H9 (cell line): ENCODE measurements at regions not wholly inside any gene's neighbourhood (a gene's known extent, or its start where the extent isn't known, plus 50 kb on each side); places are given as distances from the start of the nearest gene placed in this dataset.

Experiments used
- DNase-seq: peaks from one replicate; pipeline ENCODE4 v3.0.0-alpha.2; 2017
- H2AFZ ChIP-seq: one replicate; pipeline ENCODE4 v1.6.1; 2013; ENCODE audit warnings: mild to moderate bottlenecking, low read length, control low read depth, moderate library complexity
- H2AK5ac ChIP-seq: 2 replicates; pipeline ENCODE4 v1.6.1; 2013; ENCODE audit warnings: low read length, control low read depth, mixed read lengths; ENCODE audit not compliant: insufficient read length
- H2BK120ac ChIP-seq: one replicate; pipeline ENCODE4 v1.6.1; 2013; ENCODE audit warnings: low read depth, mild to moderate bottlenecking, low read length, control low read depth, inconsistent platforms; ENCODE audit not compliant: poor library complexity, severe bottlenecking
- H2BK12ac ChIP-seq: 2 replicates; pipeline ENCODE4 v1.6.1; 2013; ENCODE audit warnings: low read length, control low read depth, mixed read lengths, low read depth; ENCODE audit not compliant: insufficient read length
- H2BK15ac ChIP-seq: 2 replicates; pipeline ENCODE4 v1.6.1; 2013; ENCODE audit warnings: low read depth, low read length, control low read depth
- H2BK20ac ChIP-seq: one replicate; pipeline ENCODE4 v1.6.1; 2013; ENCODE audit warnings: low read depth, mild to moderate bottlenecking, low read length, control low read depth, inconsistent platforms; ENCODE audit not compliant: poor library complexity, severe bottlenecking
- H2BK5ac ChIP-seq: 2 replicates; pipeline ENCODE4 v1.6.1; 2013; ENCODE audit warnings: low read length, control low read depth, mixed read lengths; ENCODE audit not compliant: insufficient read length
- H3K14ac ChIP-seq: 2 replicates; pipeline ENCODE4 v1.6.1; 2013; ENCODE audit warnings: low read length, control low read depth; ENCODE audit not compliant: insufficient read depth
- H3K18ac ChIP-seq: 2 replicates; pipeline ENCODE4 v1.6.1; 2013; ENCODE audit warnings: low read depth, mild to moderate bottlenecking, mixed read lengths, low read length, control low read depth; ENCODE audit not compliant: insufficient read length
- H3K23ac ChIP-seq: 2 replicates; pipeline ENCODE4 v1.6.1; 2013; ENCODE audit warnings: low read length, control low read depth, mixed read lengths, low read depth; ENCODE audit not compliant: insufficient read length
- H3K23me2 ChIP-seq: 2 replicates; pipeline ENCODE4 v1.6.1; 2013; ENCODE audit warnings: low read depth, mild to moderate bottlenecking, mixed read lengths, low read length, control low read depth; ENCODE audit not compliant: insufficient read length, poor library complexity, severe bottlenecking
- H3K27ac ChIP-seq: 2 replicates; pipeline ENCODE4 v1.5.1; 2013; ENCODE audit warnings: low read length, control low read depth, mixed read lengths, low read depth; ENCODE audit not compliant: insufficient read length
- H3K27me3 ChIP-seq: 2 replicates; pipeline ENCODE4 v1.6.1; 2013; ENCODE audit warnings: low read length, control low read depth, inconsistent platforms; ENCODE audit not compliant: insufficient read depth
- H3K4ac ChIP-seq: 2 replicates; pipeline ENCODE4 v1.6.1; 2013; ENCODE audit warnings: low read depth, mild to moderate bottlenecking, control low read depth, inconsistent platforms, low read length, moderate library complexity
- H3K4me1 ChIP-seq: 2 replicates; pipeline ENCODE4 v1.6.1; 2013; ENCODE audit warnings: low read length, control low read depth, inconsistent platforms; ENCODE audit not compliant: insufficient read depth
- H3K4me2 ChIP-seq: 2 replicates; pipeline ENCODE4 v1.6.1; 2013; ENCODE audit warnings: low read length, control low read depth, mixed read lengths; ENCODE audit not compliant: insufficient read length, insufficient read depth
- H3K56ac ChIP-seq: 2 replicates; pipeline ENCODE4 v1.6.1; 2013; ENCODE audit warnings: low read depth, mild to moderate bottlenecking, mixed read lengths, low read length, control low read depth; ENCODE audit not compliant: insufficient read length
- H3K79me1 ChIP-seq: 2 replicates; pipeline ENCODE4 v1.6.1; 2013; ENCODE audit warnings: low read depth, mild to moderate bottlenecking, moderate library complexity, low read length, control low read depth, inconsistent platforms; ENCODE audit not compliant: insufficient read depth, poor library complexity, severe bottlenecking
- H3K79me2 ChIP-seq: 2 replicates; pipeline ENCODE4 v1.6.1; 2013; ENCODE audit warnings: low read length, control low read depth, inconsistent platforms; ENCODE audit not compliant: insufficient read depth
- H3K9ac ChIP-seq: 2 replicates; pipeline ENCODE4 v1.6.1; 2013; ENCODE audit warnings: low read length, control low read depth, mixed read lengths; ENCODE audit not compliant: insufficient read length; ENCODE audit errors: extremely low read depth
- H3K9me3 ChIP-seq: one replicate; pipeline ENCODE4 v1.6.1; 2013; ENCODE audit warnings: low read depth, low read length, inconsistent platforms; ENCODE audit not compliant: control insufficient read depth
- H3T11ph ChIP-seq: one replicate; pipeline ENCODE4 v1.6.1; 2013; ENCODE audit warnings: mild to moderate bottlenecking, low read length, control low read depth, inconsistent platforms
- H4K20me1 ChIP-seq: one replicate; pipeline ENCODE4 v1.6.1; 2013; ENCODE audit not compliant: control insufficient read depth, insufficient read length, insufficient read depth
- H4K5ac ChIP-seq: 2 replicates; pipeline ENCODE4 v1.6.1; 2013; ENCODE audit warnings: low read depth, mild to moderate bottlenecking, mixed read lengths, low read length, control low read depth; ENCODE audit not compliant: insufficient read length
- H4K8ac ChIP-seq: replicated peaks from 2 replicates; pipeline ENCODE4 v1.6.1; 2013; ENCODE audit warnings: low read length, control low read depth, mixed read lengths, low read depth; ENCODE audit not compliant: insufficient read length
- H4K91ac ChIP-seq: 2 replicates; pipeline ENCODE4 v1.6.1; 2013; ENCODE audit warnings: low read depth, mild to moderate bottlenecking, moderate library complexity, mixed read lengths, low read length, control low read depth; ENCODE audit not compliant: insufficient read length
- H3K27ac Mint-ChIP-seq, 3 experiments: 2 replicates in 2 of 3; 3 replicates in 1 of 3; pipeline ENCODE4 v1.8.0; 2020 to 2021; ENCODE audit warnings: mixed read lengths in 3 of 3, mild to moderate bottlenecking in 1 of 3, moderate library complexity in 1 of 3
- H3K27me3 Mint-ChIP-seq: 2 replicates; pipeline ENCODE4 v1.8.0; 2021; ENCODE audit warnings: low read depth, mild to moderate bottlenecking, moderate library complexity, mixed read lengths
- H3K36me3 Mint-ChIP-seq, 3 experiments: 2 replicates in 2 of 3; 3 replicates in 1 of 3; pipeline ENCODE4 v1.8.0; 2020 to 2021; ENCODE audit warnings: low read depth in 3 of 3, mixed read lengths in 3 of 3; ENCODE audit not compliant: insufficient read depth in 1 of 3
- H3K4me1 Mint-ChIP-seq, 2 experiments: 2 replicates each; pipeline ENCODE4 v1.8.0; 2020; ENCODE audit warnings: mixed read lengths in 2 of 2
- H3K4me3 Mint-ChIP-seq, 2 experiments: 2 replicates in 1 of 2; 3 replicates in 1 of 2; pipeline ENCODE4 v1.8.0; 2020 to 2021; ENCODE audit warnings: mild to moderate bottlenecking in 2 of 2, mixed read lengths in 2 of 2, moderate library complexity in 1 of 2
- H3K9me3 Mint-ChIP-seq, 2 experiments: 2 replicates in 1 of 2; 3 replicates in 1 of 2; pipeline ENCODE4 v1.8.0; 2020; ENCODE audit warnings: mild to moderate bottlenecking in 2 of 2, mixed read lengths in 2 of 2, moderate library complexity in 1 of 2
- CTCF ChIP-seq: fragments of 200-600 bp; sonication (generic); conservative IDR thresholded peaks from 3 replicates; pipeline ENCODE4 v1.8.0; 2021; ENCODE audit warnings: antibody characterized with exemption, mild to moderate bottlenecking
- WGBS: extraction: QIAGEN DNeasy Blood & Tissue Kit; methylation state at CpG from one replicate; pipeline ENCODE4 v1.1.7; 2013; ENCODE audit warnings: missing lambda C conversion rate, low lambda C conversion rate, mixed read lengths; ENCODE audit not compliant: insufficient read length; ENCODE audit errors: extremely low coverage; 5-methylcytosine and 5-hydroxymethylcytosine counted together

- DNase-seq: no peak
- no peak for TF ChIP-seq CTCF
- no peaks in the 10 kb centered on the region for H3K4me1 Mint-ChIP-seq
These were observed 338.5 kb downstream of the MDFIC start for GRCh38 chr7:115260381-115260780.

More at GRCh38 chr7:115260381-115260780, 338.5 kb downstream of the MDFIC start:
- H2BK15ac ChIP-seq: no peak overlapping the region
- no peak overlapping the region for H2BK120ac ChIP-seq
- H4K91ac ChIP-seq: no peak overlapping the region
- H3K9me3 ChIP-seq: no peaks in the 10 kb centered on the region
- no peak overlapping the region for H3K4ac ChIP-seq
- no peak overlapping the region for H3K4me3 Mint-ChIP-seq
- no peak overlapping the region for H4K5ac ChIP-seq
- no peak overlapping the region for H4K8ac ChIP-seq
- WGBS: no CpG with 5 or more reads among the region's 2 CpGs
- H2AFZ ChIP-seq: no peak overlapping the region
- H2AK5ac ChIP-seq: no peak overlapping the region
- H3K23ac ChIP-seq: no peak overlapping the region
- H2BK12ac ChIP-seq: no peak overlapping the region
- H3K9ac ChIP-seq: no peak overlapping the region
- no peaks in the 10 kb centered on the region for H3K79me2 ChIP-seq
- no peak overlapping the region for H3K18ac ChIP-seq
- H3K14ac ChIP-seq: no peak overlapping the region
- H3K36me3 Mint-ChIP-seq: no peaks in the 10 kb centered on the region
- no peaks in the 10 kb centered on the region for H3K23me2 ChIP-seq
- H3K4me2 ChIP-seq: no peak overlapping the region
- H3K79me1 ChIP-seq: no peaks in the 10 kb centered on the region
- H4K20me1 ChIP-seq: no peaks in the 10 kb centered on the region
- H3K27ac Mint-ChIP-seq: no peak overlapping the region
- H3K27me3 ChIP-seq: no peaks in the 10 kb centered on the region
- H3K9me3 Mint-ChIP-seq: no peaks in the 10 kb centered on the region
- no peak overlapping the region for H3K27ac ChIP-seq
- no peak overlapping the region for H2BK20ac ChIP-seq
- H3K4me1 ChIP-seq: no peaks in the 10 kb centered on the region
- no peak overlapping the region for H3K56ac ChIP-seq
- H3T11ph ChIP-seq: no peak overlapping the region
- no peak overlapping the region for H2BK5ac ChIP-seq
- no peaks in the 10 kb centered on the region for H3K27me3 Mint-ChIP-seq
